ENCODE measurements at regions not wholly inside any gene's neighbourhood (a gene's known extent, or its start where the extent isn't known, plus 50 kb on each side); places are given as distances from the start of the nearest gene placed in this dataset.
A peak's percentile ranks its signal among the peaks of the same experiment; 100 is the strongest.

- no peak for TF ChIP-seq CTCF (conservative IDR thresholded peaks at IDR 0.05)
- peak; percentile 76 for TF ChIP-seq ZFX (IDR thresholded peaks at IDR 0.05)
- H3K27ac ChIP-seq = peak overlapping the region; percentile 100
Observed at GRCh38 chr22:46070215-46070802, 80.0 kb upstream of the PPARA start.

GRCh38 chr22:46070803-46071450 is 79.4 kb upstream of the PPARA start:
- TF ChIP-seq CTCF (conservative IDR thresholded peaks at IDR 0.05) = no peak
- TF ChIP-seq ZFX (IDR thresholded peaks at IDR 0.05) = no peak
- H3K27ac ChIP-seq = peak overlapping the region; percentile 100

GRCh38 chr22:46071451-46072109 is 78.7 kb upstream of the PPARA start:
- TF ChIP-seq CTCF (conservative IDR thresholded peaks at IDR 0.05) = no peak
- TF ChIP-seq ZFX (IDR thresholded peaks at IDR 0.05) = no peak
- peak overlapping the region; percentile 100 for H3K27ac ChIP-seq

- TF ChIP-seq ZFX (IDR thresholded peaks at IDR 0.05) (peak; percentile 68), CTCF (conservative IDR thresholded peaks at IDR 0.05) (no peak)
- peak overlapping the region; percentile 100 for H3K27ac ChIP-seq
Observed at GRCh38 chr22:46072110-46072881, 78.0 kb upstream of the PPARA start.

GRCh38 chr22:46072981-46073682 is 77.2 kb upstream of the PPARA start:
- peak overlapping the region; percentile 100 for H3K27ac ChIP-seq
- no peak for TF ChIP-seq ZFX (IDR thresholded peaks at IDR 0.05)

- H3K27ac ChIP-seq = peak overlapping the region; percentile 100
- TF ChIP-seq CTCF (conservative IDR thresholded peaks at IDR 0.05) (no peak), ZFX (IDR thresholded peaks at IDR 0.05) (peak; percentile 35; the same call in 1 of the 2 replicates)
Observed at GRCh38 chr22:46073683-46074504, 76.4 kb upstream of the PPARA start.

Measured in C4-2B (cell line).